ENCODE measurements at regions not wholly inside any gene's neighbourhood (a gene's known extent, or its start where the extent isn't known, plus 50 kb on each side); places are given as distances from the start of the nearest gene placed in this dataset.
"Not testable (repeated sequence)": the region's sequence is repeated elsewhere in the genome, so short reads cannot be mapped to it uniquely, and the experiment has no call there.

DNA sequence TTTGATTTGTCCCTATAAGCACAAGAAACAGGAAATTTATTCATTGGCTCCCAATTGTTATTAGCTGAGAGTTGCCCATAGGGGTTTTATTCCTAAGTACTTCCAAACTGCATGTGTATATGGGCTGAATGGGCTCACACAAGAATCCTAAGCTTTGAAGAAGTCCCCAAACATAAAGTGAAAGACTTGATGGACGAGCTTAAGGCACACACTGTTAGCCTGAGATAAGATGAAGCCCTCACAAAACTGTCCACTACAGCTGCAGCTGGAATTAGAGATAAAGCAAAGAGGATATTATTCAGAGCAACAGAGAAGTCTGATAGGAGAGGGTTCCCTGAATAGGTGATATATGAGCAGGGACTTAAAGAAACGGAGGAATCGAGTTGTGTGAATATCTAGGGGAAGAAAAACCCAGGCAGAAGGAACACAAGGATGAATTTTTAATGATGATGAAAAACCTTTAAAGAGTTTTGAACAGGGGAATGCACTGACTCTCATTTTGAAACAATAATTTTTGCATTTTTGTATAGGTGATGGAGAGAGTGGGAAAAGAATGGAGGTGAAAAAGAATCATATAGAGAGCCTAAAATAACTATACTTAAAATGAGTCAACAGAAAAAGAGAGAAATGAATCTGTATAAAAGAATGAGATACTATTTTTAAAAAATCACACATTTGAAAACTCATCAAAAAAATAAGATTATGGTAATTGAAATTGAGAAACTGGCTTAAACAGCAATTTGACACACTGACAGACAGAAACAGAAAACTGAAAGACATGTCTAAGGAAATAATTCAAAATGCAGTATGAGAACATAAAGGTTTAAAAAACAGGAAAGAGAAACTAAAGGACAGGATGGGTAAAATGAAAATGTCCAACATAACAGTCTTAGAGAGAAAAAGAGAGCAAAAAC lies 133.6 kb upstream of the POGK start:
- Histone ChIP-seq H3K9ac (ENCODE audit: low read depth, low read length) (no peak overlapping the region), H3K27me3 (ENCODE audit: control insufficient read depth, insufficient read depth, low read length) (no peaks in the 10 kb centered on the region), H3K9me3 (ENCODE audit: control insufficient read depth, insufficient read depth, low read length) (no peaks in the 10 kb centered on the region), H3K4me1 (ENCODE audit: control insufficient read depth, insufficient read depth, low read length) (no peaks in the 10 kb centered on the region), H3K4me3 (ENCODE audit: low read depth, low read length) (no peak overlapping the region), H3K36me3 (ENCODE audit: control insufficient read depth, insufficient read depth, low read length) (no peaks in the 10 kb centered on the region)

DNA sequence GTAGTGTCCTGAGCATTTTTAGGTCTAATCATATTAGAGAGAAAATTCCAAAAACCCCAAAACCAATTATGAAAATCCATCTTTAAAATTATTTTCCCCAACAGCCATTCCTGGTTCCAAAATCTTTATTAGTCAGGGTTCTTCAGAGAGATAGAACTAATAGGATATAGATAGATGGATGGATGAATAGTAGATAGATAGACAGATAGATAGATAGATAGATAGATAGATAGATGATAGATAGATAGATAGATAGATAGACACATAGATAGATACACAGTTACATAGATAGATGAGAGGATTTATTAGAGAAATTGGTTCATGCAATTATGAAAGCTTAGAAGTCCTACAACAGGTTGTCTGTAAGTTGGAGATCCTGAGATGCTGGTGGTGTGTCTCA lies 122.7 kb upstream of the POGK start:
- H3K36me3 ChIP-seq (ENCODE audit: control insufficient read depth, insufficient read depth, low read length): no peaks in the 10 kb centered on the region
- H3K27me3 ChIP-seq (ENCODE audit: control insufficient read depth, insufficient read depth, low read length): no peaks in the 10 kb centered on the region
- no peaks in the 10 kb centered on the region for H3K4me1 ChIP-seq (ENCODE audit: control insufficient read depth, insufficient read depth, low read length)
- no peak overlapping the region for H3K4me3 ChIP-seq (ENCODE audit: low read depth, low read length)
- no peaks in the 10 kb centered on the region for H3K9me3 ChIP-seq (ENCODE audit: control insufficient read depth, insufficient read depth, low read length)
- H3K9ac ChIP-seq (ENCODE audit: low read depth, low read length): no peak overlapping the region

DNA sequence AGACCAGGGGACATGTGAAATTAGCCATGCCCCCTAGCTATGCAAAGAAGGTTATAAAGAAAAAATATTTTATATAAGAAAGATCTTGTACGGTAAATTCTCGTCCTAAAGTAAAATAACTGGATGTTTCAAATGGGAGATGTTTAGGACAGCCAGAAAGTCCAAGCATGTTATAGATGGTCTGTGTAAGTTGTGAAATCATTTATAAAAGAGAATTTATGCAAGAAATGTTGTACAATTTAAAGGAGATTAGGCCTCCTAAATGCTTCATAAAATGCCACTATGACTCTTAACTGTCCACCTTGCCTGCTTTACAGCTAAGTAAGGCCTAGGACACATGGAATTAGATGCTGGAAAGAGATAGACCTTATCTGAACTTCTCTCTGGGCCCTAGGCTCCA lies 118.1 kb upstream of the POGK start:
- H3K27me3 ChIP-seq (ENCODE audit: control insufficient read depth, insufficient read depth, low read length): no peaks in the 10 kb centered on the region
- H3K9me3 ChIP-seq (ENCODE audit: control insufficient read depth, insufficient read depth, low read length): no peaks in the 10 kb centered on the region
- H3K4me3 ChIP-seq (ENCODE audit: low read depth, low read length): no peak overlapping the region
- no peaks in the 10 kb centered on the region for H3K4me1 ChIP-seq (ENCODE audit: control insufficient read depth, insufficient read depth, low read length)
- H3K9ac ChIP-seq (ENCODE audit: low read depth, low read length): no peak overlapping the region
- no peaks in the 10 kb centered on the region for H3K36me3 ChIP-seq (ENCODE audit: control insufficient read depth, insufficient read depth, low read length)

DNA sequence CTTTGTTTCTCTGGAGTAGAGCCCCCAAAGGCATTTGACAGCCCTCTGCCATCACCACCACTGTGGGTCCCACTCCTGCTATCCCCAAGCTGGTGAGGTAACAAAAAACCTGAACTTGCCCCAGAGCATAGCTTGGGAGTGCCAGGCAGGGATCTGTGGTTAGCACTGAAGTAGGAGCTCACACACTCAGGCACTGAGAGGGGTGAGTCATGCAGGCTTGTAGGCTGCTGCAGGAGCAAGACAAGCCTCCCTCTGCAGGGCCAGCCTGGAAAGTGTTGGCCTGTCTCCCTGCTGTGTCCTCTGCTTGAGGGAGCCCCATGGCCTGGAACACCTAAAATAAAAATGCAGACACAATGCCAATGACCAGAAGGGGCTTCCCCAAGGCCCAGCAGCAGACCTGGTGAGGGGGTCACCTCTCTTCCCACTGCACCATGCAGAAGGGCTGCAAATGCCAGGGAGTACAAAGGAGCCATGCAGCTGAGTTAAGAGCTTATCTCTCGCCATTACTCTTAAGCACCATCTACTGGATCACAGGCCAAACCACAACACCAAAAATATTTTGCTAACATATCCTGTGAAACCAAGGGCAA lies 108.9 kb upstream of the POGK start:
- no peaks in the 10 kb centered on the region for H3K9me3 ChIP-seq (ENCODE audit: control insufficient read depth, insufficient read depth, low read length)
- no peak overlapping the region for H3K9ac ChIP-seq (ENCODE audit: low read depth, low read length)
- H3K36me3 ChIP-seq (ENCODE audit: control insufficient read depth, insufficient read depth, low read length): no peaks in the 10 kb centered on the region
- no peak overlapping the region for H3K4me3 ChIP-seq (ENCODE audit: low read depth, low read length)
- no peaks in the 10 kb centered on the region for H3K27me3 ChIP-seq (ENCODE audit: control insufficient read depth, insufficient read depth, low read length)
- H3K4me1 ChIP-seq (ENCODE audit: control insufficient read depth, insufficient read depth, low read length): no peaks in the 10 kb centered on the region

DNA sequence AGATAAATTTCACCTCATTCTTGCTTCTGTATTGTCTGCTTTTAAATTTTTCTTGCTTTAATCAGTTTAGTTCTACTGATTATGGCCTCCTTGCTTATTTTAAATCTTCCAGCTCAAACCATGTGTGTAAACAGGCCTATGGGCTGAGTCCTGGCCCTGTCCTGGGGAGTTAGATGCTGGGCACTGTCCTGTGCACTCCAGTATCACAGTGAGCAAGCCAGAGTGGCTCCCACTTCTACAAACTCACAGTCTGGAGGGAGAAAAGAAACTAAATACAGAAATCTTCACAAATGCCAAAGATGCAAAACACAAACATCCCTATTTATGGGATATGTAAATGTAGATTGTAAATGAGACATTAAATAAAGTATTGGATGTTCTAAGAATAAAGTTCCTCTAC lies 101.1 kb upstream of the POGK start:
- Histone ChIP-seq H3K27me3 (ENCODE audit: control insufficient read depth, insufficient read depth, low read length) (no peaks in the 10 kb centered on the region), H3K4me1 (ENCODE audit: control insufficient read depth, insufficient read depth, low read length) (no peaks in the 10 kb centered on the region), H3K9ac (ENCODE audit: low read depth, low read length) (no peak overlapping the region), H3K36me3 (ENCODE audit: control insufficient read depth, insufficient read depth, low read length) (no peaks in the 10 kb centered on the region), H3K9me3 (ENCODE audit: control insufficient read depth, insufficient read depth, low read length) (no peaks in the 10 kb centered on the region), H3K4me3 (ENCODE audit: low read depth, low read length) (no peak overlapping the region)

DNA sequence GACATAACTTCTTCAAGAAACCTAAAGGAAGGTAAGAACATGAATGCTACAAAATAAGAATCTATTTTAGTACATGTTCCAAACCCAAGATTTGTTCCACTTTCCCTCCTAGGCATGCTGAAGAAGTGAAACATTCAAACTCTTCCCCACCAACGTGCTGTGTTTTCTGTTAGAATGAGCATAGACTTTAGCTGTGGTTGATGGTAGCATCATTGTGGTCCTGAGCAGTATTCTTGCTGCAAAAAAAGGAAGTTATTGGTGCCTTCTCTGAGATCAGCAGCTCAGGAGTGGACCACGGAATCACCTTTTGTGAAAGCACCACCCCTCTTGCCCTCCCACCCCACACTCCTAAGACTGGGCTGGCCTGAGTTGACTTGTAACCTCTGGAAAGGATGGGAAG lies 100.4 kb upstream of the POGK start:
- no peaks in the 10 kb centered on the region for H3K36me3 ChIP-seq (ENCODE audit: control insufficient read depth, insufficient read depth, low read length)
- no peaks in the 10 kb centered on the region for H3K4me1 ChIP-seq (ENCODE audit: control insufficient read depth, insufficient read depth, low read length)
- no peak overlapping the region for H3K9ac ChIP-seq (ENCODE audit: low read depth, low read length)
- no peaks in the 10 kb centered on the region for H3K9me3 ChIP-seq (ENCODE audit: control insufficient read depth, insufficient read depth, low read length)
- H3K4me3 ChIP-seq (ENCODE audit: low read depth, low read length): no peak overlapping the region
- H3K27me3 ChIP-seq (ENCODE audit: control insufficient read depth, insufficient read depth, low read length): no peaks in the 10 kb centered on the region

DNA sequence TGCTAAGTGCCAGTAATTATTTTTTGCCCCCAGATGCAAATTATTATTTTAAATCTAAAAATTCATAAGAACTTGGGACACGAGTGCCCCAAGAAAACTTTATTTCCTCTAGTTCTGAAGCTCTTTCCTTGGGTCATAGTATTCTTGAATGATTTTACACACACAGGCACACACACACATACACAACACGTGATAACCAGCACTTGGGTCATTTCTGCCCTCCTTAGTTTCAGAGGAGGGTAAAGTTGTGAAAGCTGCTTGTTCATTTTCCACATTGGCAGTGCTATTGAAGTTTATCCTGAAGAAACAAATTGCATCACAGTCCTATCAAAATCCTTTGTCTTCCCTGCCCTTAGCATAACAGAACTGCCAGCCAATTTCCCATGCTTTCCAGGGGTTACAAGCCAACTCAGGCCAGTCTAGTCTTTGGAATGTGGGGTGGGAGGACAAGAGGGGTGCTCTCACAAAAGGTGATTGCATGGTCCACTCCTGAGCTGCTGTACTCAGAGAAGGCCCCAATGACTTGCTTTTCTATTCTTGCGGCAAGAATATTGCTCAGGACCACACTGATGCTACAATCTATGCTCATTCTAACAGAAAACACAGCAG lies 98.5 kb upstream of the POGK start:
- no peaks in the 10 kb centered on the region for H3K36me3 ChIP-seq (ENCODE audit: control insufficient read depth, insufficient read depth, low read length)
- H3K4me1 ChIP-seq (ENCODE audit: control insufficient read depth, insufficient read depth, low read length): no peaks in the 10 kb centered on the region
- no peak overlapping the region for H3K9ac ChIP-seq (ENCODE audit: low read depth, low read length)
- H3K27me3 ChIP-seq (ENCODE audit: control insufficient read depth, insufficient read depth, low read length): no peaks in the 10 kb centered on the region
- H3K4me3 ChIP-seq (ENCODE audit: low read depth, low read length): no peak overlapping the region
- H3K9me3 ChIP-seq (ENCODE audit: control insufficient read depth, insufficient read depth, low read length): no peaks in the 10 kb centered on the region

DNA sequence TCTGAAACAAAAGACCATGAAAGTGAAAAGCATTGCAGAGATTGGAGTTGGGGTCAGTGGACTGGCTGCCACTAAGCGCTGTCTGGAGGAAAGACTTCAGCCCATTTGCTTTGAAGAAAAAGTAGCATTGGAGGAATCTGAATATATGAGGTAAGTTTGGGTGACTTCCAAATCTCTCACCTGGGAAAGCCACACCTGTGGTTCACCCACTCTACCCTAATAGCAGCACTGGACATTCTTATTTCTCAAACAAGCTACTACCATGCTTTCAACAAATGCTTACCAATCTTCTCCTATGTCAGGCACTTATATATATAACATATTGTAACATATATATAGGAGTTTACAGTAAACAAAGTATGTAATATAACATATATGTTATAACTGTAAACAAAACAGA lies 76.0 kb upstream of the POGK start:
- Histone ChIP-seq H3K9ac (ENCODE audit: low read depth, low read length) (no peak overlapping the region), H3K4me1 (ENCODE audit: control insufficient read depth, insufficient read depth, low read length) (no peaks in the 10 kb centered on the region), H3K27me3 (ENCODE audit: control insufficient read depth, insufficient read depth, low read length) (no peaks in the 10 kb centered on the region), H3K4me3 (ENCODE audit: low read depth, low read length) (no peak overlapping the region), H3K36me3 (ENCODE audit: control insufficient read depth, insufficient read depth, low read length) (no peaks in the 10 kb centered on the region), H3K9me3 (ENCODE audit: control insufficient read depth, insufficient read depth, low read length) (no peaks in the 10 kb centered on the region)

DNA sequence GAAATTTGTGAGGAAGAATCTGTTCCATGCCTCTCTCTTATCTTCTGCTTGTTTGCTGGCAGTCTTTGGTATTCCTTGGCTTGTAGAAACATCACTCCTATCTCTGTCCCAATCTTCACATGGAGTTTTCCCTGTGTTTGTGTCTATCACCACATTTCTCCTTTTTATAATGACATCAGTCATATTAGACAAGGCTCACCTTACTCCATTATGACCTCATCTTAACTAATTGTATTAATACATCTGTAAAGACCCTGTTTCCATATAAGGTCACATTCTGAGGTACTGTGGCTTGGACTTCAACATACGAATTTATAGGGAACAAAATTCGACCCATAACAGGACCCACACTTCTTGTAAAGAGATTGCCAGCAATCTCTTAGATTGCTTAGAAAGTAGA lies 72.3 kb upstream of the POGK start:
- Histone ChIP-seq H3K9me3 (ENCODE audit: control insufficient read depth, insufficient read depth, low read length) (no peaks in the 10 kb centered on the region), H3K27me3 (ENCODE audit: control insufficient read depth, insufficient read depth, low read length) (no peaks in the 10 kb centered on the region), H3K36me3 (ENCODE audit: control insufficient read depth, insufficient read depth, low read length) (no peaks in the 10 kb centered on the region), H3K4me1 (ENCODE audit: control insufficient read depth, insufficient read depth, low read length) (no peaks in the 10 kb centered on the region), H3K4me3 (ENCODE audit: low read depth, low read length) (no peak overlapping the region), H3K9ac (ENCODE audit: low read depth, low read length) (no peak overlapping the region)

DNA sequence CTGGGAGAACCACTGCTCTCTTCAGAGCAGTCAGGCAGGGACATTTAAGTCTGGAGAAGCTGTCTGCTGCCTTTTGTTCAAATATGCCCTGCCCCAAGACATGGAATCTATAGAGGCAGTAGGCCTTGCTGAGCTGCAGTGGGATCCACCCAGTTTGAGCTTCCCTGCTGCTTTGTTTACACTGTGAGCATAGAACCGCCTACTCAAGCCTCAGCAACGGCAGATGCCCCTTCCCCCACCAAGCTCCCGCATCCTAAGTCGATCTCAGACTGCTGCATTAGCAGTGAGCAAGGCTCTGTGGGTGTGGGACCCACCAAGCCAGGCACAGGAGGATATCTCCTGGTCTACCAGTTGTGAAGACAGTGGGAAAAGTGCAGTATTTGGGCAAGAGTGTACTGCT lies 54.6 kb upstream of the POGK start:
- not testable (repeated sequence) for H3K9ac ChIP-seq (ENCODE audit: low read depth, low read length); H3K36me3 ChIP-seq (ENCODE audit: control insufficient read depth, insufficient read depth, low read length); H3K4me1 ChIP-seq (ENCODE audit: control insufficient read depth, insufficient read depth, low read length); H3K9me3 ChIP-seq (ENCODE audit: control insufficient read depth, insufficient read depth, low read length); H3K27me3 ChIP-seq (ENCODE audit: control insufficient read depth, insufficient read depth, low read length)
- H3K4me3 ChIP-seq (ENCODE audit: low read depth, low read length): peak overlapping the region; percentile 30

DNA sequence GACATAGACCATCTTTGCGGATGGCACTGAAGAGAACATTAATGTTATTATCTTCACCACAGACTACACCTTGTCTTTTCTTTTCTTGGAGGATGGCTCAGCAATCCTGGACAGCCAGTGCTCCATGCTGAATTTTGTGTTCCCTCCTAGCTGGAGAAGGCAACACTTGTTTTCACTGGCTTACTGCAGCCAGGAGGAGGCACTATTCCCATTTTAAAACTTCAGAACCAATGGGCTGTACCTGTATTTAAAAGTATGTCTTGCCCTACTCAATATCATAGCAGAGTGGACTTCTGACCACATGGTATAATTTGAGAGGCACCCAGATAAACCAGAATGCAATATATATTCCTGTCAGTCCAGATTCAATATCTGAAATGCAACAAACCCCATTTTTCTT lies 53.3 kb upstream of the POGK start:
- no peaks in the 10 kb centered on the region for H3K4me1 ChIP-seq (ENCODE audit: control insufficient read depth, insufficient read depth, low read length)
- no peaks in the 10 kb centered on the region for H3K36me3 ChIP-seq (ENCODE audit: control insufficient read depth, insufficient read depth, low read length)
- no peaks in the 10 kb centered on the region for H3K9me3 ChIP-seq (ENCODE audit: control insufficient read depth, insufficient read depth, low read length)
- H3K9ac ChIP-seq (ENCODE audit: low read depth, low read length): no peak overlapping the region
- no peak overlapping the region for H3K4me3 ChIP-seq (ENCODE audit: low read depth, low read length)
- H3K27me3 ChIP-seq (ENCODE audit: control insufficient read depth, insufficient read depth, low read length): no peaks in the 10 kb centered on the region

DNA sequence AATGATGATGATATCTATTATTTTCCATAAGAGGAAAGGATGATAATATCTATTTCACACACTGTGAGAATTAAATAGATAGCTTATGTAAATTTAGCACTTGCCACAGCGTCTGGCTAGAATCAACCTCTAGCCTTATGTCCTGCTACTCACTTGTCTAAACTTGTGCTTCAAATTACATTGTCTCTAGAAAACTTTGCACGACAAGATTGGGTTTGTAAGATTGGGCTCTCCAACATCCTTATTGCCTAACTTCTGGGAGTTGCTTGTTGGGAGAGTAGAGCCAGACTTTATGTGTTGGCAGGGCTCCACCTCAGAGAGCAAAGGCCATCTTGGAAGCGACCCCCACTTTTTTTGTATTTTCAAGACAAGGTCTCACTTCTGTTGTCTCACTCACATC lies 50.0 kb upstream of the POGK start:
- Histone ChIP-seq H3K4me3 (ENCODE audit: low read depth, low read length) (no peak overlapping the region), H3K27me3 (ENCODE audit: control insufficient read depth, insufficient read depth, low read length) (no peaks in the 10 kb centered on the region), H3K9ac (ENCODE audit: low read depth, low read length) (no peak overlapping the region), H3K4me1 (ENCODE audit: control insufficient read depth, insufficient read depth, low read length) (no peaks in the 10 kb centered on the region), H3K9me3 (ENCODE audit: control insufficient read depth, insufficient read depth, low read length) (no peaks in the 10 kb centered on the region), H3K36me3 (ENCODE audit: control insufficient read depth, insufficient read depth, low read length) (no peaks in the 10 kb centered on the region)

Measured in iPS-15b (cell line).